ENCODE measurements at regions not wholly inside any gene's neighbourhood (a gene's known extent, or its start where the extent isn't known, plus 50 kb on each side); places are given as distances from the start of the nearest gene placed in this dataset.
"Not testable (repeated sequence)": the region's sequence is repeated elsewhere in the genome, so short reads cannot be mapped to it uniquely, and the experiment has no call there.

DNA sequence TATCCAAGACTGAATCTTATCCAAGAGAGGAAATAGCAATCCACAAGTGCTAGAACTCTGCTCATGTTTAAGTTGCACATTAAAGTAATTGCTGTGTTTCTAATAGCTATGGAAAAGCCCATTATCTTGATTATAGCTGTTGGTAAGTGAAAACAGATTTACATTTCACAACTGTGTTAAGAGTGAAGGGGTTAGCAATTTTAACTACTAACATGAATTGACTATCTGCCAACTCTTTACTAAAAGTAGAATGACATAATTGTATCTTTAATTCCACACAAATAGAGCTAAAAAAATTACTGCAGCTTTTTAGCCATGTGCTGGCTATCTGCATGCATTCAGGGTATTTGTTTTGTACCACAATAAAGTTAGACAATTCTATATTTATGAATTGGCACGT lies 277.9 kb upstream of the IRAK1BP1 start:
- DNase-seq (ENCODE audit: low read depth), result no peak

DNA sequence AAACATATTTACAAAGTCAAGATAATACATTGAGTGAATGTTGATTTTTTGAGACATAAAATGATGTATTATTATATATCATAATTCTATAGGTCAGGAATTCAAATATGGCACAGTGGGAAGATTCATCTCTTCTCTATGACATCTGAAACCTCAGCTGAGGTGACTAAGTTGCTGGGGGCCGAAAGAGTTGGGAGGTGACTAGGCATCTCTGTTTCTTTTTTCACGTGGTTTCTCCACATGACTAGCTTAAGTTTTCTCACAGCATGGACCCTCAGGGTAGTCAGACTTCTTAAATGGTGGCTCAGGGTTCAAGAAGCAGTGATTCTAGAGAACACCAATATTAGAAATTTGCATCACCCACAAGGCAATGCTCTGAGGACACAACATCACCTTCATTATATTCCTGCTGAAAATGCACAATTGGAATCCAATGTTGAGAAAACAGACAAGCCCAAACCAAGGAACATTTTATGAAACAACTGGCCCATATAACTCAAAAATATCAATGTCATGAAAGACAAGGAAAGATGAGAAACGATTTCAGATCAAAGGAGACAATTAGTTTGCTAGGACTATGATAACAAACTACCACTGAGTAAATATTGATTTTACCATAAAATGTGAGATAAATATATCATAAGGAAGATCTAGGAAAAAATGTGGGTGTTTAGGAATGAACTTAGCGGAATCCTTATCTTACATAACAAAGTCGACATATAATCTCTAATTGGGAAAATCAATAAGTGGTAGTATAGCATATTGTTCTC lies 273.3 kb upstream of the IRAK1BP1 start:
- no peak for DNase-seq (ENCODE audit: low read depth)

DNA sequence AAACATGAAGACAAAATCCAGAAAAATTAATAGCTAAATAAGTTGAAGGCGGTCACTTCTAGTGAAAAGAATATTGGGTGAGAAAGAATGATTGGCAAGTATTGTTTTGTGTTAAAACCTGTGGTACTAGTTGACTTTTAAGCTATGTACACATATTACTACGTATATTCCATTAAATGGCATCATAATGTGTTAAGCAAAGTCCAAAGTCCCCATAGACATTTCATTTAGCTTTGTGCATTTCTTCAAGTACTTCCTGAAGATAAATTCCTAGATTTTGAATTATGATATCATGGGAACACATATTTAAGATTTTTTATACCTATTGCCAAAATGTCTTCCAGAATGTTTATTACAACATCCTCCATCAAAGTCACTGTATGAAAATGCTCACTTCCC lies 272.7 kb upstream of the IRAK1BP1 start:
- DNase-seq (ENCODE audit: low read depth), result no peak

- DNase-seq (ENCODE audit: low read depth), result no peak
These were observed 269.4 kb upstream of the IRAK1BP1 start for GRCh38 chr6:78597966-78598365.

- DNase-seq (ENCODE audit: low read depth), result peak; percentile 100
These were observed 268.4 kb upstream of the IRAK1BP1 start for GRCh38 chr6:78598966-78599365.

- no peak for DNase-seq (ENCODE audit: low read depth)
These were observed 267.8 kb upstream of the IRAK1BP1 start for GRCh38 chr6:78599526-78599925.

- peak; percentile 72 for DNase-seq (ENCODE audit: low read depth)
These were observed 261.4 kb upstream of the IRAK1BP1 start for GRCh38 chr6:78605909-78606446.

DNA sequence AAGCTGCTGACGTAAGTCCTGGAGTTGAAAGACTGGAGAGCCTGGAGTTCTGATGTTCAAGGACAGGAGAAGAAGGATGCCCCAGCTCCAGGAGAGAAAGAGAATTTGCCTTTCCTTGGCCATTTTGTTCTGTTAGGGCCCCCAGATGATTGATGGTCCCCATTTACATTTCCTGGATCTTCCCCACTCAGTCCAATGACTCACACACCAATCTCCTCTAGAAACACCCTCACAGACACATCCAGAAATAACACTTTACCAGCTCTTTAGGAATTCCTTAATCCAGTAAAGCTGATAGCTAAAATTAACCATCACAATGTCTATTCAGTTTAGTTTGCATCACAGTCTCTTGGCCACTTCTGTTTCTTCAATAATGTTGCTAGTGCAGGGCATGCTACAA lies 260.2 kb upstream of the IRAK1BP1 start:
- DNase-seq (ENCODE audit: low read depth), result no peak

- DNase-seq (ENCODE audit: low read depth), result no peak
These were observed 256.2 kb upstream of the IRAK1BP1 start for GRCh38 chr6:78611102-78611620.

GRCh38 chr6:78611886-78612480 lies 255.4 kb upstream of the IRAK1BP1 start:
- no peak for DNase-seq (ENCODE audit: low read depth)

DNA sequence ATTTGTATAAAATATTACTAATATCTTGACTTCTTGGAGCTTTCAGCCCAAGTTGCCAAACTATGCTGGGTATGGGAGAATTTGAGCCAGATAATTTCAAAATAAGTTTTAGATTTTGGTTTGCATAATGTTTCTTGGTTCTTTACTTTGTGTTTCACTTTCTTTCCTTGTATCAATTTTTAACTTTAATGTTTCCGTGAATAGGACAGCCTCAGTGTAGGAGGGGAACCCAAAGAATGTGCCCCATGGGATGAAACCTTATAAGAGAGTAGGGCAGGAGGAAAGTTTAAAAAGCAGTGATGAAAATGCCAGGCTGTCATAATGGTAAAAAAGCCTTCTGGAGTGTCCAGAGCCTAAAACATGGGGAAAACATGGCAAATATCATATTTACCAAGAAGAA lies 252.4 kb upstream of the IRAK1BP1 start:
- DNase-seq (ENCODE audit: low read depth), result no peak

DNA sequence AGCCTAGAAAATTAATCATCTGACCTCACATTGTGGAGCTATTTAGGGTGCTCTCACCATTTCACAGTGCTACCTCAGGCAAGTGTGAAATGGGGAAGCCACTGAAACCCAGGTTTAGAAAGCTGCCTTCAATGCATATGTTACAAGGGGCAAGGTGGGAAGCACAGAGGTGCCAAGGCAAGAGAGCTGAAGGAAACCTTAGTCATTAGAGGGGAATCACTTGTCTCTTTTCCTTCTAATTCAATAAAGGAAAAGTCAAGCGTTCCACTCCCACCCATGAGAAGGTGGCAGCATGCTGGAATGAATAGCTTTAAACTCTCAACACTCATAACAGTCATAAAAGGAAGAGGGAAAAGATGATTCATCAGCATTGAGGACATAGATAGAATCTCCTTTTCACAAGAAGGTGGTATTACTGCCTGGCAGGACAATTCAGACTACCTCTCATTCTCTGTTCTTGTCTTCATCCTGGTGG lies 251.9 kb upstream of the IRAK1BP1 start:
- no peak for DNase-seq (ENCODE audit: low read depth)

DNA sequence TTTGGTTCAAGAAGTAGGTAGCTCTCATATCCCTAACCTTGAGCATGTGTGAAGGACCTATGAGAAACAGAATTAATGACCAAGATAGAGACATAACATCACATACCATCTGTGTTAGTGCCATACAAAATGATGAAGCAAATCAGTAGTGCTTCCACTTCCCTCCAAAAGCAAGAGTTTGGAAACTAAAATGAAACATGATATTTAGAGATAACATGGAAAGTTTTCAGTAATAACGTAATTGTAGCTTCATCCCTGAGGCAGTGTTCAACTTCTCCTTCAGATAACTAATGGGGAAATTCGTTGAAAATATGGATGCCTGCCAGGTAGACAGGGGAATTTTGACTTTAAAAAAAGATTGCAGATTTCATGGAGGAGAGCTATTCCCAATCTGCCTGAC lies 248.4 kb upstream of the IRAK1BP1 start:
- no peak for DNase-seq (ENCODE audit: low read depth)

- DNase-seq (ENCODE audit: low read depth), result no peak
These were observed 243.8 kb upstream of the IRAK1BP1 start for GRCh38 chr6:78623554-78623953.

DNA sequence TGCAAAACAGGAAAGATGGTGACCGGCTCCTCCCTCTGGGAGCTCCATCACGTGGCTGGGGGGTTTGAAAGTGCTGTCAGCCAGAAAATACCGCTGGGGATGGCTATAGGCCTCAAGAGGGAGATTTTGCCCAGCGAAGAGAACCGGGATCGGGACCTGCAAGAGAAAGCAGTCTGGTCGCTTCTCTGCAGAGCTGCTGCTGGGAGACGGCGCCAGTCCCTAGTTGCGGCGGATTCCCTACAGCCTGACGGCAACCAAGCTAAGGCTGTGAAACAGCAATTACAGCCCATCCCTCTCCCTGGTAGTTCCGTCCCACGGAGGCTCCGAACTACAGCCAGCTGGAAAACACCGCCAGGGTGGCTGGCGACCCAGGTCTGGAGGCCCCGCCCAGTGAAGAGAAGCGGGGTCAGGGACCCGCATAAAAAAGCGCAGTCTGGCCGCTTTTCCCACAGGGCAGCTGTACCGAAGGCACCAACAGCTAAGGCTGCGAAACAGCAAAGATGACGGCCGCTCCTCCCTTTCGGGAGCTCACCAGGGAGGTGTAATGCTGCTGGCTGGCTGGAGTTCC lies 238.1 kb upstream of the IRAK1BP1 start:
- no peak for DNase-seq (ENCODE audit: low read depth)

DNA sequence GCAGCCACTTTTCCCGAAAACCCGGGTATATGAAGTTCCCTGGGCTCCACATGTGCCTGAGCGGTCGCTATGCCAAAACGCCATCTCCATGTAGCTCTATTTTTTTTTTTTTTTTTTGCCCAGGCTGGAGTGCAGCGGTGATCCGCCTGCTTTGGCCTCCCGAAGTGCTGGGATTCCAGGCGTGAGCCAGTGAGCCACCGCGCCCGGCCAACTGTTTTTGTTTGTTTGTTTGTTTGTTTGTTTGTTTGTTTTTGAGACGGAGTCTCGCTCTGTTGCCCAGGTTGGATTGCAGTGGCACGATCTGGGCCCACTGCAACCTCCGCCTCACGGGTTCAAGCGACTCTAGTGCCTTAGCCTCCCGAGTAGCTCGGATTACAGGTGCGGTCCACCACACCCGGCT lies 237.5 kb upstream of the IRAK1BP1 start:
- no peak for DNase-seq (ENCODE audit: low read depth)

DNA sequence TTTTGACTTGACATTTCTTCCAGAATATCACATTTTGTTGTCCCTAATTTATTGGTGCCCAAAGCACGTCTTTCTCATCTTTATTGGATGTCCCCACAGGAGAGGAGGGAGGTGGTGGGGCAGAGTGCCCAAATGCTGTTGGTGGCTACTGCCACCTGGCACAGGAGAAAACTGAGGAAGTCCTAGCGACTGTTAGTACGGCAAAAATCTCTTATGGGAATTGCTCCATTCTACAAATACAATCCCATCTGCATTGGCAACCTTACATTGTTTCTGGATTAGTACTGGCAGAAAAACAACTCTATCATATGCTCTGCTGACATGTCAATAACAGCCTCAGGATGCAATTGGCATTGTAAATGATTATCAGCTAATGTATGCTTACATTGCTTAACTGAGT lies 235.4 kb upstream of the IRAK1BP1 start:
- no peak for DNase-seq (ENCODE audit: low read depth)

DNA sequence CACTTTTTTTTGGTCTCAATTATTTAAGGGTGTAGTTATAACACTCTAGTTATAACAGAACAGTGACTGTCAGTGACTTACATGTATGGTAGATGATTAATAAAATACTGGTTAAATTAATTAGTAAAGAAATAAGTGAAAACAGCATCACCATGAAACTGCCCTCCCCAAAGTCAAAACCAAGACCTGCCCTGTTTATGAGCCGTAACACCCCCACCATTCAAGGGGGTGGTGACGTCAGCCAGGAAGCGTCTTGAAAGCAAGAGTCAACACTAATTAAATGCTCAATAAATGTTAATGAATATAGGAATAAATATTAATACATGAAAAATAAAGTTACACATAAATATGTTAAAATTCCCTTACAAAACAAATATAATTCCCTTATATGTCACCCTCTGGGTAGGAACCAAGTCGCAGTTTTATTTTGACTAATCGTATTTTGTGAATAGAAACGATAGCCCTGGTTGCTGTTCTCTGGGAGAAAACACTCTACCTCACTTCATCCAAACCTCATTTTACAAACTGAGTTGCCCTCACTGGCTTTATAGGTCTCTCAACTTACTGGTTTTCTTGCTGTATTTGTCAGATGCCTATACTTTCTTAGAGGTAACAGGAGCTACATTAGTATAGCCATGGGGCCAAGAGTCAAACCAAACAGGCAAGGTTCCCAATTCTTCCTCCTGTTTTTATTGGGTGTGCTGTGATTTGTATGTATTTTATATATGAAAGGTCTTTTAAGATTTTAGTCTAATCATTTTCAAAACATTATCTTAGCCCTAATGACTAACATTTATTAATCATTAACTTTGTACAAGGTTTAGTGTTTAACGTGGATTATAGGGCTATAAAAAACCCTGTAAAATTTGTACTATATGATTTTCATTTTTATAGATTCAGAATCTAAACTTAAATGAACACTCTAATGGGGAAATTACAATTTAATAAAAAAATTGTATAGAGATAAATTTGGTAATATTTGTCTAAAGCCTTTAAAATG lies 227.9 kb upstream of the IRAK1BP1 start:
- DNase-seq (ENCODE audit: low read depth), result no peak

GRCh38 chr6:78643976-78644375 lies 223.4 kb upstream of the IRAK1BP1 start:
- not testable (repeated sequence) for DNase-seq (ENCODE audit: low read depth)

DNA sequence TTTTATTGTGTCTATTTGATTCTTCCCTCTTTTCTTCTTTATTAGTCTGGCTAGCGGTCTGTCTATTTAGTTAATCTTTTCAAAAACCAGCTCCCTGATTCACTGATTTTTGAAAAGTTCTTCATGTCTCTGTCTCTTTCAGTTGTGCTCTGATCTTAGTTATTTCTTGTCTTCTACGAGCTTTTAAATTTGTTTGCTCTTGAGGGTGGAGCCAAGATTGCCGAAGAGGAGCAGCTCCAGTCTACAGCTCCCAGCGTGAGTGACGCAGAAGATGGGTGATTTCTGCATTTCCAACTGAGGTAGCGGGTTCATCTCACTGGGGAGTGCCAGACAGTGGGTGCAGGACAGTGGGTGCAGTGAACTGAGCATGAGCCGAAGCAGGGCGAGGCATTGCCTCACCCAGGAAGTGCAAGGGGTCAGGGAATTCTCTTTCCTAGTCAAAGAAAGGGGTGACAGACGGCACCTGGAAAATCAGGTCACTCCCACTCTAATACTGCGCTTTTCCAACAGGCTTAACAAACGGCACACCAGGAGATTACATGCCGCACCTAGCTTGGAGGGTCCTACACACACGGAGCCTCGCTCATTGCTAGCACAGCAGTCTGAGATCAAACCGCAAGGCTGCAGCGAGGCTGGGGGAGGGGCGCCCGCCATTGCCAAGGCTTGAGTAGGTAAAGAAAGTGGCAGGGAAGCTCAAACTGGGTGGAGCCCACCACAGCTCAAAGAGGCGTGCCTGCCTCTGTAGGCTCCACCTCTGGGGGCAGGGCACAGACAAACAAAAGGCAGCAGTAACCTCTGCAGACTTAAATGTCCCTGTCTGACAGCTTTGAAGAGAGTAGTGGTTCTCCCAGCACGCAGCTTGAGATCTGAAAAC lies 220.6 kb upstream of the IRAK1BP1 start:
- not testable (repeated sequence) for DNase-seq (ENCODE audit: low read depth)

GRCh38 chr6:78665819-78666218 lies 201.5 kb upstream of the IRAK1BP1 start:
- not testable (repeated sequence) for DNase-seq (ENCODE audit: low read depth)
